IMR-90 (cell line): ENCODE measurements at regions not wholly inside any gene's neighbourhood (a gene's known extent, or its start where the extent isn't known, plus 50 kb on each side); places are given as distances from the start of the nearest gene placed in this dataset.
"Not testable (repeated sequence)": the region's sequence is repeated elsewhere in the genome, so short reads cannot be mapped to it uniquely, and the experiment has no call there.

Experiments used
- ATAC-seq: fragments of 200-7000 bp; cut with Tn5 transposase; 2 replicates; pipeline ENCODE4 v1.9.1; 2020; ENCODE audit warnings: low read depth, mild to moderate bottlenecking, moderate library complexity
- BruUV-seq: library from RNA; stranded (reverse); fragments of 400-500 nt; replicated peaks from 2 replicates; lab custom pipeline; 2021; lab: Mats Ljungman, UMichigan
- CTCF ChIA-PET: fragments of 300-600 bp; formaldehyde crosslinking; extraction: SDS; loops from one replicate; lab custom pipeline; 2021; ENCODE audit warnings: antibody characterized with exemption; lab: Yijun Ruan, JAX
- POLR2A ChIA-PET: fragments of 300-600 bp; sonication (Branson Sonifier 250); formaldehyde crosslinking; loops from one replicate; lab custom pipeline; 2022; ENCODE audit warnings: antibody characterized with exemption; ENCODE audit not compliant: unreplicated experiment; lab: Charles Lee
- DNase-seq: peaks from one replicate; pipeline ENCODE4 v3.0.0; 2013
- H2AFZ ChIP-seq: replicated peaks from 2 replicates; pipeline ENCODE3; 2013; ENCODE audit warnings: low read length, mild to moderate bottlenecking; ENCODE audit not compliant: poor library complexity
- H2AK5ac ChIP-seq: 2 replicates; pipeline ENCODE4 v1.6.1; 2013; ENCODE audit warnings: low read depth, low read length, inconsistent platforms
- H2AK9ac ChIP-seq: replicated peaks from 2 replicates; pipeline ENCODE3; 2013; ENCODE audit warnings: mild to moderate bottlenecking, low read depth, low read length, moderate library complexity; ENCODE audit not compliant: poor library complexity
- H2BK120ac ChIP-seq: 2 replicates; pipeline ENCODE4 v1.6.1; 2013; ENCODE audit warnings: low read depth, low read length, inconsistent platforms
- H2BK15ac ChIP-seq: 3 replicates; pipeline ENCODE4 v1.6.1; 2013; ENCODE audit warnings: low read depth, low read length, inconsistent platforms
- H2BK20ac ChIP-seq: 2 replicates; pipeline ENCODE4 v1.6.1; 2013; ENCODE audit warnings: low read depth, mild to moderate bottlenecking, inconsistent platforms, low read length, moderate library complexity
- H2BK5ac ChIP-seq: 2 replicates; pipeline ENCODE4 v1.6.1; 2013; ENCODE audit warnings: mild to moderate bottlenecking, low read depth, low read length, inconsistent platforms; ENCODE audit not compliant: poor library complexity, severe bottlenecking
- H3K14ac ChIP-seq: replicated peaks from 2 replicates; pipeline ENCODE4 v1.6.1; 2013; ENCODE audit warnings: low read depth, low read length, inconsistent platforms
- H3K18ac ChIP-seq: 2 replicates; pipeline ENCODE4 v1.6.1; 2013; ENCODE audit warnings: low read depth, low read length, control low read depth
- H3K23ac ChIP-seq: 2 replicates; pipeline ENCODE4 v1.6.1; 2013; ENCODE audit warnings: low read depth, low read length, inconsistent platforms
- H3K27ac ChIP-seq: 2 replicates; pipeline ENCODE4 v1.5.1; 2013; ENCODE audit warnings: mild to moderate bottlenecking, control low read depth, low read length; ENCODE audit not compliant: insufficient read depth
- H3K27me3 ChIP-seq: 2 replicates; pipeline ENCODE4 v1.6.1; 2013; ENCODE audit warnings: low read length; ENCODE audit not compliant: control insufficient read depth, insufficient read depth
- H3K36me3 ChIP-seq: 2 replicates; pipeline ENCODE4 v1.6.1; 2013; ENCODE audit warnings: low read length, mixed read lengths; ENCODE audit not compliant: control insufficient read depth, insufficient read depth
- H3K4ac ChIP-seq: 2 replicates; pipeline ENCODE4 v1.6.1; 2013; ENCODE audit warnings: low read depth, low read length, inconsistent platforms
- H3K4me1 ChIP-seq: 2 replicates; pipeline ENCODE4 v1.6.1; 2013; ENCODE audit warnings: low read length, mixed read lengths; ENCODE audit not compliant: control insufficient read depth, insufficient read depth
- H3K4me2 ChIP-seq: 2 replicates; pipeline ENCODE4 v1.6.1; 2013; ENCODE audit warnings: low read depth, mild to moderate bottlenecking, control low read depth, low read length, moderate library complexity
- H3K4me3 ChIP-seq: 2 replicates; pipeline ENCODE4 v1.5.1; 2013; ENCODE audit warnings: low read depth, mild to moderate bottlenecking, control low read depth, low read length, moderate library complexity; ENCODE audit not compliant: insufficient read depth
- H3K56ac ChIP-seq: 2 replicates; pipeline ENCODE4 v1.6.1; 2013; ENCODE audit warnings: low read length, inconsistent platforms; ENCODE audit not compliant: insufficient read depth; ENCODE audit errors: extremely low read depth
- H3K79me1 ChIP-seq, 2 experiments: 2 replicates each; pipeline ENCODE4 v1.6.1; 2013; ENCODE audit warnings: low read length in 2 of 2, inconsistent platforms in 1 of 2, low read depth in 1 of 2
- H3K9ac ChIP-seq: 2 replicates; pipeline ENCODE4 v1.6.1; 2013; ENCODE audit warnings: low read depth, low read length, control low read depth
- H3K9me1 ChIP-seq: 2 replicates; pipeline ENCODE4 v1.6.1; 2013; ENCODE audit warnings: low read length, inconsistent platforms; ENCODE audit not compliant: insufficient read depth
- H3K9me3 ChIP-seq: 2 replicates; pipeline ENCODE4 v1.6.1; 2013; ENCODE audit warnings: low read length; ENCODE audit not compliant: control insufficient read depth, insufficient read depth
- H4K20me1 ChIP-seq: 2 replicates; pipeline ENCODE4 v1.6.1; 2013; ENCODE audit warnings: low read length, inconsistent platforms; ENCODE audit not compliant: insufficient read depth
- H4K5ac ChIP-seq: 2 replicates; pipeline ENCODE4 v1.6.1; 2013; ENCODE audit warnings: mild to moderate bottlenecking, low read depth, low read length, control low read depth
- H4K8ac ChIP-seq, 2 experiments: 2 replicates each; pipeline ENCODE4 v1.6.1; 2013; ENCODE audit warnings: low read depth in 2 of 2, low read length in 2 of 2, control low read depth in 1 of 2, inconsistent platforms in 1 of 2
- H4K91ac ChIP-seq: 2 replicates; pipeline ENCODE4 v1.6.1; 2013; ENCODE audit warnings: low read depth, low read length, inconsistent platforms; ENCODE audit not compliant: insufficient read depth
- WGBS, 2 experiments: methylation state at CpG; one replicate each; pipeline versions ENCODE4 v1.1.5 to v1.1.7; 2013; ENCODE audit warnings: missing lambda C conversion rate in 2 of 2; ENCODE audit not compliant: insufficient read length in 1 of 2; ENCODE audit errors: extremely low coverage in 2 of 2; 5-methylcytosine and 5-hydroxymethylcytosine counted together
- dilution Hi-C: fragments of 300-500 bp; cut with HindIII; formaldehyde crosslinking; loops from one replicate; pipeline ENCODE4 v1.14.3; 2018; ENCODE audit warnings: low sequenced_read_pairs; ENCODE audit not compliant: unreplicated experiment
- in situ Hi-C: fragments of 300-500 bp; cut with MboI; formaldehyde crosslinking; loops from 3 replicates; pipeline ENCODE4 v1.14.3; 2019; ENCODE audit warnings: low sequenced_read_pairs, inconsistent platforms, mixed read lengths
- intact Hi-C: fragments of 100-400 bp; cut with micrococcal nuclease; formaldehyde crosslinking; loops from 2 replicates; pipeline ENCODE4 v1.10.0; 2022

GRCh38 chr17:64789061-64789445, 126.9 kb upstream of the SMURF2 start:
- POLR2A ChIA-PET, H4K91ac ChIP-seq, H3K56ac ChIP-seq, H3K23ac ChIP-seq, H2BK15ac ChIP-seq, H3K79me1 ChIP-seq, DNase-seq, H3K4me1 ChIP-seq, H2BK120ac ChIP-seq, H4K5ac ChIP-seq, H3K9me3 ChIP-seq, H2AFZ ChIP-seq, H3K9me1 ChIP-seq, H4K20me1 ChIP-seq, H4K8ac ChIP-seq, H2AK9ac ChIP-seq, H2AK5ac ChIP-seq, H3K27ac ChIP-seq, H3K4me2 ChIP-seq, H3K18ac ChIP-seq, ATAC-seq, H3K27me3 ChIP-seq, dilution Hi-C loops, H3K4ac ChIP-seq, H3K4me3 ChIP-seq, BruUV-seq, in situ Hi-C loops, H2BK5ac ChIP-seq, H3K9ac ChIP-seq, H2BK20ac ChIP-seq, CTCF ChIA-PET, intact Hi-C loops, H3K14ac ChIP-seq: not testable (repeated sequence)
- WGBS, 2 experiments = no CpG with 5 or more reads among the region's 8 CpGs
- peaks cover 23% of the 10 kb centered on the region for H3K36me3 ChIP-seq
